SU-DHL-6 (cell line): ENCODE measurements at regions not wholly inside any gene's neighbourhood (a gene's known extent, or its start where the extent isn't known, plus 50 kb on each side); places are given as distances from the start of the nearest gene placed in this dataset.

Experiments used
- CTCF ChIP-seq: fragments of 200-600 bp; sonication (generic); IDR thresholded peaks from one replicate; pipeline ENCODE4 v1.5.1; 2017; ENCODE audit warnings: antibody characterized with exemption, mild to moderate bottlenecking, low read length, moderate library complexity; ENCODE audit not compliant: insufficient read depth, poor library complexity, severe bottlenecking
- EZH2phosphoT487 ChIP-seq: fragments of 200-600 bp; sonication (generic), shearing (Covaris generic); conservative IDR thresholded peaks from 2 replicates; pipeline ENCODE4 v1.6.1; 2018; ENCODE audit warnings: mild to moderate bottlenecking, antibody characterized with exemption, low read length, moderate library complexity, mixed read lengths

- TF ChIP-seq CTCF, result no peak
- no peak for TF ChIP-seq EZH2phosphoT487
These were observed 1059.2 kb downstream of the OTOL1 start for GRCh38 chr3:162555761-162556160.
